Head of caudate nucleus (tissue), 42 donors: ENCODE measurements at regions not wholly inside any gene's neighbourhood (a gene's known extent, or its start where the extent isn't known, plus 50 kb on each side); places are given as distances from the start of the nearest gene placed in this dataset.
A peak's percentile ranks its signal among the peaks of the same experiment; 100 is the strongest.

Experiments used
- DNase-seq, 42 donors: peaks; one replicate each; pipeline versions ENCODE4 v3.0.0 to v3.0.0-alpha.2; 2020 to 2021; ENCODE audit warnings: mixed read lengths in 7 of 42
- intact Hi-C: fragments of 100-400 bp; cut with DNase I; formaldehyde crosslinking; loops from one replicate; pipeline ENCODE4 v1.15.0; 2022

DNA sequence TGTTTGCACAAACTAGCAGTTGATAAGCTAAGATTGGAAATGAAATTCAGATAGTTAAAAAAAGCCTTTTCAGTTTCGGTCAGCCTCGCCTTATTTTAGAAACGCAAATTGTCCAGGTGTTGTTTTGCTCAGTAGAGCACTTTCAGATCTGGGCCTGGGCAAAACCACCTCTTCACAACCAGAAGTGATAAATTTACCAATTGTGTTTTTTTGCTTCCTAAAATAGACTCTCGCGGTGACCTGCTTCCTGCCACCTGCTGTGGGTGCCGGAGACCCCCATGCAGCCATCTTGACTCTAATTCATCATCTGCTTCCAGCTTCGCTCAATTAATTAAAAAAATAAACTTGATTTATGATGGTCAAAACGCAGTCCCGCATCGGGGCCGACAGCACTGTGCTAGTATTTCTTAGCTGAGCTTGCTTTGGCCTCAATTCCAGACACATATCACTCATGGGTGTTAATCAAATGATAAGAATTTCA is 335.6 kb downstream of the TMEM121 start:
- peak in 12 of 42 donors; percentile 3 to 33 (median 6) for DNase-seq
- intact Hi-C loops = no loop called here

DNA sequence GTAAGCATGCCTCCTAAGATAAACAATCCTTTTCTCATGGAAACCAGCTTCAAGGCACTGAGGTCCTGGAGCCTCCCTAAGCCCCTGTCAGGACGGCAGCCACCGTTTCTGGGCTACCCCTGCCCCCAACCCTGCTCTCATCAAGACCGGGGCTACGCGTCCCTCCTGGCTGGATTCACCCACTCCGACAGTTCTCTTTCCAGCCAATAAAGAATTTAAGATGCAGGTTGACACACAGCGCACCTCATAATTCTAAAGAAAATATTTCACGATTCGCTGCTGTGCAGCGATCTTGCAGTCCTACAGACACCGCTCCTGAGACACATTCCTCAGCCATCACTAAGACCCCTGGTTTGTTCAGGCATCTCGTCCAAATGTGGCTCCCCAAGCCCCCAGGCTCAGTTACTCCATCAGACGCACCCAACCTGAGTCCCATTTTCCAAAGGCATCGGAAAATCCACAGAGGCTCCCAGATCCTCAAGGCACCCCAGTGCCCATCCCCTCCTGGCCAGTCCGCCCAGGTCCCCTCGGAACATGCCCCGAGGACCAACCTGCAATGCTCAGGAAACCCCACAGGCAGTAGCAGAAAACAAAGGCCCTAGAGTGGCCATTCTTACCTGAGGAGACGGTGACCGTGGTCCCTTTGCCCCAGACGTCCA is 336.3 kb downstream of the TMEM121 start:
- peak in 15 of 42 donors; percentile 1 to 31 (median 7) for DNase-seq
- intact Hi-C loops = no loop called here

DNA sequence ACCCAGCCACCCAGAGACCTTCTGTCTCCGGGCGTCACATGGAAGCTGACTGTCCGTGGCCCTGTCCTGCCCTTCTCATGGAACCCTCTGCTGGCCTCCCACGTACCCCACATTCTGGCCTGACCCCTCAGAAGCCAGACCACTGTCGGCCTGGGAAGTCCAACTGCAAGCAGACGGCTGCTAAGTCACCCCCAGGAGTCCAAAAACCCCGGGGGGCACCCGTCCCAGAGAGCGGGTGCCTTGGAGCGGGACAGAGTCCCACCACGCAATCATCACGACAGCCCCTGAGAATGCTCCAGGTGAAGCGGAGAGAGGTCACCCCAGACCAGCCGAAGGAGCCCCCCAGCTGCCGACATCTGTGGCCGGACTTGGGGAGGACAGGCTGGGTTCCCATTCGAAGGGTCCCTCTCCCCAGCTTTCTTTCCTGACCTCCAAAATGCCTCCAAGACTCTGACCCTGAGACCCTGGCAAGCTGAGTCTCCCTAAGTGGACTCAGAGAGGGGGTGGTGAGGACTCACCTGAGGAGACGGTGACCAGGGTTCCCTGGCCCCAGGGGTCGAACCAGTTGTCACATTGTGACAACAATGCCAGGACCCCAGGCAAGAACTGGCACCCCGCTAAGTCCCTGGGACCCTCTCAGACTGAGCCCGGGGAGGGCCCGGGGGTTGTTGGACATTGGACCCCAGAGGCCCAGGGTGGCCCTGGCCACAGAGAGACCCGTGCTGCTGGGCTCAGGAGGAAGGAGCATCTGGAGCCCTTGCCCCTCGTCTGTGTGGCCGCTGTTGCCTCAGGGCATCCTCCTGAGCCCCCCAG is 337.1 kb downstream of the TMEM121 start:
- peak in 18 of 42 donors; percentile 1 to 25 (median 5) for DNase-seq
- intact Hi-C loops = no loop called here

DNA sequence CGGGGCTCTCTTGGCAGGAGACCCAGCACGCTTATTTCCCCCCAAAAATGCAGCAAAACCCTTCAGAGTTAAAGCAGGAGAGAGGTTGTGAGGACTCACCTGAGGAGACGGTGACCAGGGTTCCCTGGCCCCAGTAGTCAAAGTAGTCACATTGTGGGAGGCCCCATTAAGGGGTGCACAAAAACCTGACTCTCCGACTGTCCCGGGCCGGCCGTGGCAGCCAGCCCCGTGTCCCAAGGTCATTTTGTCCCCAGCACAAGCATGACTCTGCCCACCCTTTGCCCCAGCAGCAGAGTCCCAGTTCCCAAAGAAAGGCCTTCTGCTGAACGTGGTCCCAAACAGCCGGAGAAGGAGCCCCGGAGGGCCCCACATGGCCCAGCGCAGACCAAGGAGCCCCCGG is 337.7 kb downstream of the TMEM121 start:
- intact Hi-C loops = no loop called here
- DNase-seq = peak in 13 of 42 donors; percentile 0 to 23 (median 6)

DNA sequence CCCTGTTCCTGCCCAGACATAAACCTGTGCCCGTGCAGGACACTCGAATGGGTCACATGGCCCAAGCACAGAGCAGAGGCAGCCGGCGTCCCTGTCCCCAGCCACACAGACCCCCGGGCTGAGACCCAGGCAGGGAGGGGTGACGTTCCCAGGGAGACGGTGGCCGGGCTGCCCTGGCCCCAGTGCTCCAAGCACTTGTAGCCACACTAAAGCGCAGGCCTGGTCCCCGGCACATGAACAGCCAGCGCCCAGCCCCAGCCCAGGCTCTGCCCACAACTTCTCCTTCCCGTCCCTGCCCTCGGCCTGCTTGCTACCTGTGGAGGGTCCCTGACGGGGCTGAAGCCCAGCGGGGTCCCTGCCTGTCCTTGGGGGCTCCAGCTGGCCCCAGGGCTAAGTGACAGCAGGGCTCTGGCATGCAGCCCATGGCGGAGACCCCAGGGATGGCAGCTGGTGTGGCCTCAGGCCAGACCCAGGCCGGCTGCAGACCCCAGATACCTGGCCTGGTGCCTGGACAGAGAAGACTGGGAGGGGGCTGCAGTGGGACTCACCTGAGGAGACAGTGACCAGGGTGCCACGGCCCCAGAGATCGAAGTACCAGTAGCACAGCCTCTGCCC is 338.4 kb downstream of the TMEM121 start:
- DNase-seq = peak in 15 of 42 donors; percentile 0 to 33 (median 8)
- intact Hi-C loops = no loop called here

DNA sequence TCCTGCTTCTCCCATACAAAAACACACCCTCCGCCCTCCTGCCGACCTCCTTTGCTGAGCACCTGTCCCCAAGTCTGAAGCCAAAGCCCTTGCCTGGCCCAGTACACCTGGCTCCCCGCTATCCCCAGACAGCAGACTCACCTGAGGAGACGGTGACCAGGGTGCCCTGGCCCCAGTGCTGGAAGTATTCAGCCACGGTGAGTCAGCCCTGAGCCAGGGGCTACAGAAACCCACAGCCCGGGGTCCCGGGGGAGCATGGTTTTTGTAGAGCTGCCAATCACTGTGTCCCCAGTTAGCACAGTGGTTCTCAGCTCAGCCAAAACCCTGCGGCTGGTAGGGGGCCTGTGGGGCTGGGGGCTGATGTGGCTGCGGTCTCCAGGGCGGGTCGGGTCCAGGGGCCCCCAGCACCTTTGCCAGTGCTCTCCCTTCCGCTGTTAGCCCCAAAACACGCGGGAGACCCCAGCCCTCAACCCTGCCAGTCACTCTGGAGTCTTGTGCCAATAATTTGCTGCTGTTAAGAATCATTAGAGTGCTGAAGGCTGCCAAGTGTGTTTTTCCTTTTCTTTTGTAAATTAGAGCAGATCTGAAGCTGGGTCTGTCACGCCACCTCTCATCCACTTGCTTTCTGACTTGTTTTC is 339.0 kb downstream of the TMEM121 start:
- DNase-seq = peak in 15 of 42 donors; percentile 1 to 37 (median 9)
- intact Hi-C loops = no loop called here

DNA sequence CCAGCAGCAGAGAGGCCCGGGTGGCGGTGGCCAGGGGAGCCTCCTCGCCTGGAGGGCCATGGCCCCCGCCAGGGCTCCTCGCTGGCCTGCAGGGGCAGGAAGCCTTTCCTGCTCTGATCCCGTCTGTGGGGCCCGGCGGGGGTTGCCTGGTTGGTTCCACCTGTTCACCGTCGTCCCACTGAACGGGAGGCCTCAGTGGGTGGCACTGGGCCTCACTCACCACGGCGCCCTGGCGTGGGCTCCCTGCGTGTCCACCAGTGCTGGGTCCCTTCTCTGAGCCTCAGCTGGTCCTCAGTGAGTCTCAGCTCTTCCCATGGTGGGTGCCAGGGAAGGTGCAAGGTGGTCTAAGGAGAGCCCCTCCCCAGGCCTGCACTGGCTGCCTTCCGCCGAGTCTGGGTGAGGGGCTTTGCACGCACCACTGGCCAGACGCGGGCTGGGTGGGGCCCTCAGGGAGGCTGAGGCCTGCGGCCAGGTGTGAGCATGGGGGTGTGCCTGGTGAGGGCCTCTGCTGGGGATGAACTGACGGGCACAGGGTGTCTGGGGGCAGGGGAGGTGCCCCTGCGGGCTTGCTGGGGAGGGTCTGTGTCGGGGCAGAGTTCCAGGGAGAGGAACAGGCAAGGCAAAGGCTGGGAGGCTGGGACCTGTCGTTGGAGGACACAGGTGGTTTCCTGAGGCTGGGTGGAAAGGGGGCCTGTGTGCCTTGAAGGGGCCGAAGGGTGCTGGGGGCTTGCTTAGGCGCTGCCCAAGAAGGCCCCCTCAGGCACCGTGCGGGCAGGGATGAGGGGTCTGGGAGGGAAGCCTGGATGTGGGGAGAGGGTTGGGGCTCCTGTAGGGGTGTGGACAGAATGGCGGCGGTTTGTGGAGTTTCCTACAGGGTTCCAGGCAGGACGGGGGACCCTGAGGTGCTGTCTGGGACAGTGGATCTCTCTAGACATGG is 339.8 kb downstream of the TMEM121 start:
- intact Hi-C loops = no loop called here
- peak in 16 of 42 donors; percentile 1 to 34 (median 9) for DNase-seq

DNA sequence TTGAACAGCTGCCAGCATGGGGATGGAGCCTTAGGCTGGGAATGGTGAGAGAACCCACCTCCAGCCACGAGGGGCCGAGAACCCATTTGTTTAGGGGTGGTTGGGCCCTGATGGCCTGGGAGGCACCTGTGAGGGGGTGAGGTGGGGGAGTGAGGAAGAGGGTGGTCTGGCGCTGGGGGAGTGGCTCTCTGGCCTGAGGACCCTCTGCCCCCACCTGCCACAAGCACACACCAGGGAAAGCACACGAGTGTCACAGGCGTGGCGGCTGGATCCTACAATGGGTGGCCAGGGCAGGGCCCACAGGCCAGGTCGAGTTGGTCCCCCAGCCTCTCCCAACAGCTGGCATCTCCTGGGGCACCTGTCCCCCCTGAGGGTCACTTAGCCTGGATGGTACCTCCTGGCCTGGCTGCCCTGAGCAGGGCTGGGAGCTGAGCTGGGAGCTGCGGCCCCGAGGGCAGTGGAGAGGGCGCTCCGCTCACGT is 340.5 kb downstream of the TMEM121 start:
- intact Hi-C loops = no loop called here
- peak in 12 of 42 donors; percentile 1 to 20 (median 4) for DNase-seq

DNA sequence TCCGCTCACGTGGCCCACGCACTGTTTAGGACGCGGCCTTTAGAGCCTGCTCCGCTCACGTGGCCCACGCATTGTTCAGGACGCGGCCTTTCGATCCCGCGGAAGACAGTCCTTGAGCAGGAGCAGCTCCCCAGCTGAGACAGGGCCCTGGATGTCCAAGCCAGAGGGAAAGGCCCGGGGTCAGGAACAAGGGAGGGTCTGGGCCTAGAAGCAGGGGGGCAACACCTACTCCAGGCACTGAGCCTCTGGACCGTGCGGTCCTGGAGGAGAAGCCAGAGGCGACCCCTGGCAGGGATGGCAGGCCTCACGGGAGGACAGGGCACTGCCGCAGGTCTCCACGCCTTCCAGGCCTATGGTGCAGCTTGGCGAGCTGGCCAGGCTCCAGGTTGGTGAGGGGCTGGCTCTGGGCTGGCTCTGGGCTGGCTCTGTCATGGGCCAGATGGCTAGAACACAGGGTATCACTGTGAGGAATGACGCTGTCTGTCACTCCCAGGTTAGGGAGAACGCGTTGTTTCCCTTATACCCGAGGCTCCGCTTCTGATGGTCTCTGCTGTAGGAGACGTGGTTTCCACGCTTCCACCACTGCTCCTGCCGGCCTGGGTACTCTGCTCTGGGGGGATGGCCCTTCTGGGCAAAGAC is 341.7 kb downstream of the TMEM121 start:
- intact Hi-C loops = no loop called here
- DNase-seq = peak in 14 of 42 donors; percentile 1 to 20 (median 6)

DNA sequence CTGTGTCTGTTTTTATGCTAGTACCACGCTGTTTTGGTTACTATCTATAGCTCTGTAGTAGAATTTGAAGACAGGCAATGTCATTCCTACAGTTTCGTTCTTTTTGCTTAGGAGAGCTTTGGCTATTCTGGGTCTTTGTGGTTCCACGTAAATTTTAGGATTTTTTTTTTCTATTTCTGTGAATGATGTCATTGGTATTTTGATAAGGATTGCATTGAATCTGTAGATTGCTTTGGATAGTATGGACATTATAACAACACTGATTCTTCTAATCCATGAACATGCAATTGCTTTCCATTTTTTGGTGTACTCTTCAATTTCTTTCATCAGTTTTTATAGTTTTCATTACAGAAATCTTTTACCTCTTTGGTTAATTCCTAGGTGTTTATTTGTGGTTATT is 345.2 kb downstream of the TMEM121 start:
- intact Hi-C loops = no loop called here
- DNase-seq = no peak

DNA sequence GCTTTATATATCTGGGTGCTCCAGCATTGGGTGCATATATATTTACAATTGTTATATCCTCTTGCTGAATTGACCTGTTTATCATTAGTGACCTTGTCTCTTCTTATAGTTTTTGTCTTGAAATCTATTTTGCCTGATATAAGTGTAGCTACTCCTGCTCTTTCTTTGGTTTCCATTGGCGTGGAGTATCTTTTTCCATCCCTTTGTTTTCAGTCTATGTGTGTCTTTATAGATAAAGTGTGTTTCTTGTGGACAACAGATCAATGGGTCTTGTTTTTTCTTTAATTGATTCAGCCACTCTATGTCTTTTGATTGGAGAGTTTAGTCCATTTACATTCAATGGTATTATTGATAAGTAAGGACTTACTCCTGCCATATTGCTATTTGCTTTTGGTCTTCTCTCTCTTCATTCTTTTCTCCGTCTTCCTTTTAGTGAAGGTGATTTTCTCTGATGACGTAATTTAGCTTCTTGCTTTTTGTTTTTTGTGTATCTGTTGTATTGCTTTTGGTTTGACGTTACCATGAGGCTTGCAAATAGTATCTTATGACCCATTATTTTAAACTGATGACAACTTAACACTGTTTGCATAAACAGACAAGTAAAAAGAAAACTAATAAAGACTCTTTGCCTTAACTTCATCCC is 347.6 kb downstream of the TMEM121 start:
- no peak for DNase-seq
- intact Hi-C loops = no loop called here

DNA sequence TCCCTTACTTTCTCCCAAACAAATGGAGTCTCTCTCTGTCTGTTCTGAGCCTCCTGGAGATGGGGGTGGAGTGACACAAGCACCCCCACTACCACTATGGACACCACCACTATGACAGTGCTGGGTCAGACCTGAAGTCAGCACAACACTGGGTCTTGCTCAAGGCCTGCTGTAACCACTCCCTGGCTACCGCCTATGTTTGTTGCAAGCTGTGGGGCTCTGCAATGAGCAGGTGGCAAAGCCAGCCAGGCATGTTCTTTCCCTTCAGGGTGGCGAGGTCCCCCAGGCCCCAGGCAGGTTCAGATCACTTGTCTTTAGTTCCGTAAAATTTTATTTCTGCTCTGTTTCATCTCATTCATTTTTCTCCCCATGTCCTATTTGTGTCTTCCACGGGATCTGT is 349.8 kb downstream of the TMEM121 start:
- intact Hi-C loops = no loop called here
- DNase-seq = peak in 9 of 42 donors; percentile 2 to 28 (median 8)

DNA sequence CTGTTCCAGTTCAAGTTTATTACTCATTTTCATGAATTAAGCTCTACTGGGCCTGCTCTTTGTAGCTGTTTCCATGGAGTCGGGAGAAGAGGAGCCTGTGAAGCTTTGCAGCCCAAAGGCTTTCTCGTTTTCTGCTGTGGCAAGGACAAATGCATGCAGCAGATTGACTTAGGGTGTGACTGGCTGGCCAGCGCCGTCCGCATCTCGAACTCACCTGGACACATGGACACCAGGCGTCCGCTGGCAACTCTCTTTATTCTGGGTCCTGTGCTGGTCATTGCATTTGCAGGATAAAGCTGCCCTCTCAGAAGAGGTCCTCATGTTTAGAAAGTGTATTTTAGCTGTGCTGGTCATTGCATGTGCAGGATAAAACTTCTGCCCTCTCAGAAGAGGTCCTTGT is 350.4 kb downstream of the TMEM121 start:
- peak in 11 of 42 donors; percentile 1 to 37 (median 7) for DNase-seq
- intact Hi-C loops = no loop called here

DNA sequence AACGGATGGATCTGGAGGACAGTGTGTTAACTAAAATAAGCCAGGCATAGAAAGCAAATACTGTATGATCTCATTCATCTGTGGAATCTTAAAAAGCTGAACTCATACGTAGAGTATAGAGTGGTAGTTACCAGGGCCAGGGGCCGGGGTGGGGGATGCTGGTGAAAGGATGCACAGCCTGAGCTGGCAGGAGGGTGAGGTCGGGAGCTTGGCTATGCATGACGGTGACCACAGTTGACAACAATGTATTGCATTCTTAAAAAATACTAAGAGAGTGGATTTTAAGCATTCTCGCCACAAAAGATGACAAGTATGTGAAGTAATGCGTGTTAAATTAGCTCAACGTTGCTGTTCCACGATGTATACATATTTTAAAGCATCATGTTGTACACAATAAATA is 351.3 kb downstream of the TMEM121 start:
- intact Hi-C loops = no loop called here
- DNase-seq = peak in 7 of 42 donors; percentile 2 to 16 (median 9)

DNA sequence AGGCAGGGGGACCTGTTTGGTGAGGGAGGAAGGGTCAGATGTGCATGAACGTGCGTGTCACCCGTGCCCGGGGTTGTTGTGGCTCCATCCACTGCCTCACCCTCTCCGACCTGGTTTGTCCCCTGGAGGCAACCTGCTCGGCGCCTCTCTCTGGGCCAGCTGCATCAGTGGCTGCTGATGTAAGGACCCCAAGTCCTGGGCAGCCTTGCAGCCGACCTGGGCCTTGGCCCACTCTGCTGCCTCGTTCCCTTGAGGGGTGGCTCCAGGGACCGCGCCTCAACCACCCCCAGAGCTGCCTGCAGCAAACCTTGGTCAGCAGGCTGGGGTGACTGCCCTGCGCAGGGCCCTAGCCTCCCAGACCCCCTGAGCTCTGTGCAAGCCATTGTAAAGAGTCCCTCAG is 351.7 kb downstream of the TMEM121 start:
- intact Hi-C loops = no loop called here
- DNase-seq = peak in 12 of 42 donors; percentile 2 to 27 (median 6)

DNA sequence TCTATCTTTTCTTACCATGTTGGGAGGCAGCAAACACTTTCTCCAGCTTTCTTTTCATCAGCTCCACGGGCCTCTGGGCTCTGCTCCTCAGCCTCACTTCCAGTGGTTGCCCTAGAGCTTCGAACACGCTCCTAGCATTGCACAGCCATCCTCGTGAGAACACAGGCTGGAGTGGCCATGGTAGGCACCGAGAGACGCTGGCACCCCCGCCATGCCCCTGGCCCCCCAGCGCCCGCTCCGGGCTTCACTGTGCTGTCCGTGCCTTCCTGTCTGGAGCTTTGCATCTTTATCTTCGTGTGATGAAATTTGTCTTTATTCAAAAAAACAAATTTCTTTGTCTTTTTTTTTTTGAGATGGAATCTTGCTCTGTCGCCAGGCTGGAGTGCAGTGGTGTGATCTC is 352.2 kb downstream of the TMEM121 start:
- intact Hi-C loops = no loop called here
- DNase-seq = peak in 11 of 42 donors; percentile 2 to 33 (median 3)

DNA sequence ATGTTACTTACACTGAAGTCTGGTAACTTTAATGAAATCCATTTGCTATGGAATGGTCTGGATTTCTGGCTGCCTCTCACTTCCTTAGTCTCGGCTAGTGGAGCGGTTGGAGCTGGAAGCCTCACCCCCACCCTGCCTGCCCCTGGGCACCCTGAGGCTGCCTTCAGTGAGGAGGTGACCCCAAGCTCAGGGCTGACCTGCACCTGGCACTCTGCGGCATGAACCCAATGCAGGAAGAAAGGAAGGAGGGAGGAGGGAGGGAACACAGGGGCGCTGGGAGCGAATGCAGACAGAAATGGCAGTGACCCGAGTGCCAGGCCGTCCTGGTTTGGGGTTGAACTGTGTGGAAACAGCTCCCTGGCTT is 353.1 kb downstream of the TMEM121 start:
- intact Hi-C loops = no loop called here
- DNase-seq = peak in 7 of 42 donors; percentile 0 to 28 (median 2)
